TTC549 (cell line): ENCODE measurements at regions not wholly inside any gene's neighbourhood (a gene's known extent, or its start where the extent isn't known, plus 50 kb on each side); places are given as distances from the start of the nearest gene placed in this dataset.

Source experiments
- FAIRE-seq: peaks from 2 replicates; lab custom pipeline; 2012; peaks lifted over from hg19 to GRCh38; lab: Jason Lieb, UNC

DNA sequence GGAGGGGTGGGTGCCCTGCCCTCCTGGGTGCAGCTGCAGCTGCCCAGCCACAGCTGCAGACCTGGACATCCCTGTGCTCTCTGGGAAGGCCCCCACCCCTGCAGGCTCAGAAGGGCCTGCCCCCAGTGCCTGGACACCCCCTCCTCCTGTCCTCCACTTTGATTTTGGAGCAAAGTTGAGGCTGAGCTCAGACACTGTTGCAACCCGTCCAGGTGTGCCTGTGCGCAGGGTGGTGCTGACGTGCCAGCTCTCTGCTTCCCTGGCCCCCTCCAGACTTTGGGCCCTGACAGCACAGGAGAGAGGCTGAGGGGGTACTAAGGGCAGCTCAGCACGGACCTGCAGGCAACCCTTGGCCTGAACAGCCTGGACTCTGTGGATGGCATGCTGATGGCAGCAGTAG is 750.3 kb downstream of the ARAP2 start:
- no peak for FAIRE-seq

DNA sequence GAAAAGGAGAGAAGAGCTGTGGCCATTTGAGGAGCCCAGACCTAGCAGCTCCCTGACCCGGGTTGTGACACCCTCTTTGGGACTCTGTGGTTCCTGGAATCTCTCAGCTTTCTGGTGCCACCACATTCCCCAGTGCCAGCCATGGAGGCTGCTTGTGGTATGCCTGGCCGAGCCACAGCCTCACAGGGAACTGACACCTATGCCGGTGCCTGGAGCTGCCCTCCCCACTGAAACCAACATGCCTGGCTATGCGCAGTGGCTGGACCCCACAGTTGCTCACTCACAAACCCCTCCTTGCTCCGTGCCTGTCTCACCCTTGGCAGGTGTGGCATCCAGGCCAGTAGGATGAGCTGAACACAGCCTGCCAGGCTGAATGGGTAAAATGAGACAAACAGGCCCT is 749.4 kb downstream of the ARAP2 start:
- FAIRE-seq, result no peak

DNA sequence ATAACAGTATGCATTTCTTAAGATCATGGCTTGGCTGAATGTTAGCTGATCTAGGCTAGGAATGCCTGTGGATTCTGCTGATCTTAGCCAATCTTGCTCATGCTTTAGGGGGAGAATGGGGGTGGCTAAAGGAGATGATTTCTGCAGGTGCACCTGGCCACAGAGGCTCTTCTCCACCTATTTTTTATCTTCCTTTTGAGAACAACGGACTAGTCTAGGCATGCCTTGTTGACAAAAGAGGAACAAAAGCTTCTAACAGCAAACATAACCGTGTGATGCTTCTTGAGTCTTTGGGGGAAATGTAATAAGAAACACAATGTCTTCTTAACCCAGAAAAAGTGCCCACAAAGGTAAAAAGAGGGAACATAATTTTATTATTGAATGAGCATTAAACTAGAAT is 743.5 kb downstream of the ARAP2 start:
- FAIRE-seq, result no peak

DNA sequence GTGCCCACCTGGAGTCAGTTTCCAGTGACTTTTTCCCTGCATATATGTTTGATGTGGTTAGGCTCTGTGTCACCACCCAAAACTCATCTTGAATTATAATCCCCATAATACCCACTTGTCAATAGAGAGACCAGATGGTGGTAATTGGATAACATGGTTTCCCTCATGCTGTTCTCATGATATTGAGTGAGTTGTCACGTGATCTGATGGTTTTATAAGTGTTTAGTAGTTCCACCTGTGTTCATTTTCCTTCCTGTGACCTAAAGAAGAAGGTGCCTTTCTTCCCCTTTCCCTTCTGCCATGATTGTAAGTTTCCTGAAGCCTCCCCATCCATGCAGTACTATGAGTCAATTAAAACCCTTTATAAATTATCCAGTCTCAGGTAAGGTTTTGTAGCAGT is 740.9 kb downstream of the ARAP2 start:
- no peak for FAIRE-seq

DNA sequence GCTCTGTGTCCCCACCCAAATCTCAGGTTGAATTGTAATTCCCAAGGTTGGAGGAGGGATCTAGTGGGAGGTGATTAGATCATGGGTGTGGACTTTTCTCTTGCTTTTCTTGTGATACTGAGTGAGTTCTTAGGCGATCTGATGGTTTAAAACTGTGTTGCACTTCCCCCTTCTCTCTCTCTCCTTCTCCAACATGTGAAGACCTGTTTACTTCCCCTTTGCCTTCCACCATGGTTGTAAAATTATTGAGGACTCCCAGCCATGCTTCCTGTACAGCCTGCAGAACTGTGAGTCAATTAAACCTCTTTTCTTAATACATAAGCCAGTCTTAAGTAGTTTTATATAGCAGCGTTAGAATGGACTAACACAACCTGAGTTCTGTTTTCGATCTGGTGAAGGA is 738.2 kb downstream of the ARAP2 start:
- FAIRE-seq, result no peak

DNA sequence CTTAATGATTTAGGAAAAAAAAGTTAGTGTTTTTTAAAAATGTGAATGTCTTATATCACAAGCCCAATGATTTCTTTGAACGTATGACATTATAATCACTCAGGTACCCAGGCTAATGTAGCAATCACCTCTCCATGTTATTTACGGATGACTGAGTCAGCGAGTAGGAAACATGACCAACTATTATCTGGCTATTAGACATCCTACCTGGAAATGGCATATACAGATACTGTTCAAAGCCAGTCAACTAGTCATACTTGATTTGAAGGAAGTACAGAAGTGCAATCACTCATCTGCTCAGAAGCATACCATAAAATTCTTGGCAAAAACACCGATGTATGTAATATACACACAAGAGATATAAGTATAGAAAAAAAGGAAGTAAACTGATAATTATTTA is 732.5 kb downstream of the ARAP2 start:
- FAIRE-seq, result no peak

DNA sequence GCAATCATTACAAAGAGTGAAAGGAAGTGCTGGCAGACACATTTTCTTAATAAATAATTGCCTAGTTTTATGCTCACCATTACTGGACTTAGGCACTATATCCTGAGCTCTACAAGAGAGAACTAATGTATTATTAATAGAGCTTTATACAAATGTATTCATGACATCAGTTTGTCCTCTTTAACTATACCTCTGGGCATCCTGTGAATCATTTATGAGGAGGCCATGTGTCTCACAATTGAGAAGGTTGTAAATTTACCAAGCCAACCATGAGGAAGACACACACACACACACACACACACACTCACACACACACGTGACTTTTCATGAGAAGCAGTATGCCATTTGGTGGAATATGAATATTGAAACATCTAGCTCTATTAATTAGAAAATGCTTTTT is 728.2 kb downstream of the ARAP2 start:
- no peak for FAIRE-seq

DNA sequence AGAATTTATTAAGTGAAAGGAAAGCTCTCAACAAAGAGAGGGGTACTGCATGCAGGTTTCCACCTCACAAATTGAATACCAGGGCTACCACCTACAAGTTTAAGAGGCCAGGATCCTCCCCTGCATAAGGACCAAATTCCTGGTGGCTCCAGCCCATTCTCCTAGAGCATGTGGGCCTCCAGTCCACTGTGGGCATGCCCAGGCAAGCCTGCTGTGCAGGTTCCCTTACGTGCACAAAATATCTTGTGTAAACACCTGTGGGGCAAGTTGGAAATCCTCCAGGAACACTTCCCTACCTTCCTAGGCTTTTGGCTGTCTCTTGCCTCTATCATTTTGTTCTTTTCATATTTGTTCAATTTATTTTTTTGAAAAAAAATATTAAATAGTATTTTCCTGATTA is 724.3 kb downstream of the ARAP2 start:
- FAIRE-seq, result no peak

DNA sequence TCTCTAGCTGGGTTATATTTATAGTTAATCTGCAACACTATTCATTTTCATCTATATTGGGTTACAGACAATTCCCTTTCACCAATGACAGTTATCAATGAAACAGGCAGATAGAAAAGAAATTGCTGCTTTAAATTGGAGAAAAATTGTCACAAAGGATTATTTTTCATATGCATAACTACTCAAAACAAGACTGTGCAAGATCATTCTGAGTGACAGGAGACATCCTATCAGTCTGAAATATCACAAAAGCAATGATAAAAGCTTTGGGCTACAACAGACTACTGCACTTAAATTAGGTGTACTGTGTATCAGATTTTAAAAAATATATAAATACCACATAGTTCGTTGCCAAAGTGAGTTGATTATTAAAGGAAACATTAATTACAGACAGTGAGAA is 722.6 kb downstream of the ARAP2 start:
- no peak for FAIRE-seq

DNA sequence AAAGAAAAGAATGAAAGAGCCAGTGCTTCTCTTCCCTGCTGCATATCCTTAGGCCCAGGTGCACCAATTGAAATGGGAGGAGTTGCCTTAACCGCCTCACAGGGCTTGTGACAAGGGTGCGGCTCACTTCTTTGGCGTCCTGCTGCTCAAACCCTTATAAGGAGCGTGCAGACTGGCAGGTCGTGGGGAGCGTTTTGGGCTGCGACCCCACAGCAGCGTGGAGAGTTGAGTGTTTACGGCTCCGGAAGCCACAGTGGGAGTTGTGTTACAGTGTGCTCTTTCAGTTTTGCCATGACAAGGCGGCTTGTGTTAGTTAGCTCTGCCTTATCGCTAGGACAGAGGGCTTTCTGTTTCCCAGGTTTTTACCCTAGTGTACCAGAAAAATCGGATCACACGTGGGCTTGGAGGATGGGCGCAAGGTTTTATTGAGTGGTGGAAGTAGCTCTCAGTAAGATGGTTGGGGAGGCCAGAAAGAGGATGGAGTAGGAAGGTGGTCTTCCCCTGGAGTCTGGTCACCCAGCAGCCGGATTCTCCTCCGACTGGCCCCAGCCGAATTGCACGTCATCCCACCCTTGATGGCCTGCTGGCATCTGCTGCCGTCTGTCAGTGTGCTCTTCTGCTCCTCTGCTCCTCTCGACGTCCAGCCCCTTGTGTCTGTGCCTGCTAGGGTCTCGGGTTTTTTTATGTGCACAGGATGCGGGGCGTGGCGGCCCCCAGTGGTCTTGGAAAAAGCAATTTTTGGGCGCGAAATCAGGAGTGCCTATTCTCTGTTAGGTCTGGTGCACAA is 718.9 kb downstream of the ARAP2 start:
- no peak for FAIRE-seq

DNA sequence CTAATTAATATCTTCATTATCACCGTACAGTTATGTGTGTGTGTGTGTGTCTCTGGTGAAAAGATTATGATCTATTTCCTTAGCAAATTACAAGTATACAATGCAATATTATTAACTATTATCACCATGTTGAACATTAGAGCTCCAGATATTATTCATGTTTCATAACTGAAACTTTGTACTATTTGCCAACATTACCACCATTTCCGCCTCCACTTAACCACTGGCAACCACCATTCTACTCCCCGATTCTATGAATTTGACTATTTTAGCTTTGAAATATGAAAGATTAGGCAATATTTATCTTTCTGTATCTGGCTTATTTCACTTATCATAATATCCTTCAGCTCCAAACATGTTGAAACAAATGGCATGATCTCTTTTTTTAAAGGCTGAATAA is 717.9 kb downstream of the ARAP2 start:
- no peak for FAIRE-seq

DNA sequence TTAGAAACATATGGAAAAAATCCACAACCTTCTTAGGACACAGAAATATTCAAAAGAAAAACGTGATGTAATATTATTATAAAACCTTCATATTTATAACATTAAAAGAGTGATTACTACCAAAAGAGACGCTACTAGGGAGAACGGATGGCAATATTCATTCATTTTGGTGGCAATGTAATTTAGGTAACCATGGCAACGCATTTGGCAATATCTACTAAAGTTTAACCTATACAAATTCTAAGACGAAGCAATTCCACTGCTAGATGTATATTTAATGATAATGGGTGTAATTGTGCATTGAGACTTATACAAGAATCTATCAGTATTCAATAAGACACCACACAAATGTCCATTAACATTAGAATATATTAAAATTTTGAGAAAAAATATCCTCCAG is 709.4 kb downstream of the ARAP2 start:
- FAIRE-seq, result no peak

DNA sequence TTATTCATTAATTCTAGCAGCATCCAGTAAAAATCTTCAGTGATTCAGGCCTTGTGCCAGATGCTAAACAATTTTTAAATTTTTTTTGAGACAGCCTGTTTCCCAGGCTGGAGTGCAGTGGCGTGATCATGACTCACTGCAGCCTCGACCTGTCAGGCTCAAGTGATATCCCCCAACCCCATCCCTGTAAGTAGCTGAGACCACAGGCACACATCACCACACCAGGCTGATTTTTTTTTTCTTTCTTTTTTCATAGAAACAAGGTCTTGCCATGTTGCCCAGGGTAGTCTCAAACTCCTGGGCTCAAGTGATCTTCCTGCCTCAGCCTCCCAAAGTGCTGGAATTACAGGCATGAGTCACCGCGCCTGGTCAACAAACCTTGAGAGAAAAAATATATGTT is 705.5 kb downstream of the ARAP2 start:
- FAIRE-seq, result no peak

DNA sequence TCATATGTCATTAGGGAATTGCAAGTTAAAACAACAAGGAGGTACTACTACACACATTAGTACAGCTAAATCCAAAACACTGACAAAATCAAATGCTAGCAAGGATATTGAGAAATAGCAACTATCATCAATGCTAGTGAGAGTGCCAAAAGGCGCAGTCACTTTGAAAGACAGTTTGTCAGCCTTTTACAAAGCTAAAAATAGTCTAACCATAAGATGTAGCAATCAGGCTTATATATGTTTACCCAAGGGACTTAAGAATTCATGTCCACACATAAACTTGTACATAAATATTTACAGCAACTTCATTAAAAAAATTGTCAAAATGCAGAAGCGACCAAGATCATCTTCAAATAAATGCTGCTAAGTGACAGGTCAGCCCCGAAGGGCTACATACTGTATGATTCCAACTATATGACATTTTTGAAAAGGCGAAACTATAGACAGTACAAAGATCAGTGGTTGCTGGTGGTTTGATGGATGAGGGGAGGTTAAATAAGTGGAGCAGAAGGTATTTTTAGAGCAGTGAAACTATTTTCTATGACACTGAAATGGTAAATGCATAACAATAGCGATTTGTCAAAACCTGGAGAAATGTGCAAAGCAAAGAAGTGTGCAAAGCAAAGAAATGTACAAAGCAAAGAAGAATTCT is 704.8 kb downstream of the ARAP2 start:
- FAIRE-seq, result no peak

DNA sequence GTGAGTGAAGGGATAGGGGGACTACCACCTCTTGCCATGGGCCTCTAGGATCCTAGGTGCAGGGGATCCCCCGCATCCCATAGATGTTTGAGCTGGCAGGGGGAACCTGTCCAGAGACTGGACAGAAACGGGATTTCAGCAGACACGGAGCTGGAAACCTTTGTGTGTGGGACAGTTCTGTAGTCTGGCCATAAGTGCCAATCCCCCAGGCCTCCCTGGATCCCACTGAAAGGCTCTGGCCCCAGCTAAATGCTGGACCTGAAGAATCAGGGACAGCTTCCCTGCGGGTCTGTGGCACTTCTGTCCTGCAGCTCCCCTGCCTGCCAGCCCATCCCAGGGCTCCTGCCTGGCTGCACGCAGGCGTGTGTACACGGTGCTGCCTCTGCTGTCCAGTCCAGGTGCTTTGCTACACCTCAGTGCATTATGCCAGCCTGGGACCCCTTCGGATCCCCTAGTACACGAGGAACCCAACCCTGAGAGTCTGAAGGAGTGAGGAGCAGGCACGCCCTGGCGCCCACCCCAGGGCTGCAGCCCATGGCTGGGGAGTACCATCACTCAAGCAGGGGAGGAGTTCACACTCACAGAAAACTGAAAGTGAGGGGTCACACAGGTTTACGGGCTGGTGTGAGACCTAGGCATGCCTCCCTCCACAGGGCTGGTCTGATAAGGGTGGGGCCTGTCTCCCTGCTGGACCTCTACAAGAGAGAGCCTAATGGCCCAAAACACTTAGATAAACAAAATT is 703.0 kb downstream of the ARAP2 start:
- no peak for FAIRE-seq

DNA sequence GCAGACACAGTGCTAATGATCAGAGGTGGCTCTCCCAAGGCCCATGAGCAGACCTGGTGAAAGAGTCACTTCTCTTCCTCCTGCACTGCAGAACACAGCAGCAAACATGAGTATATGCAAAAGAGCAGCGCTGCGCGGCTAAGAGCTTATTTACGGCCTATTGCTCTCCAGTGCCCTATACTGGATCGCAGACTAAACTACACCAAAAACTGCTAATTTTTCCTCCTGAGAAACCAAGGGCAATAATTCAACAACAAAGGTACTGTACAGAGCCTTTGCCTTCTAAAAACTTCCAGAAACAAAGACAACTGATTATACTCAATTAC is 702.5 kb downstream of the ARAP2 start:
- FAIRE-seq, result no peak

DNA sequence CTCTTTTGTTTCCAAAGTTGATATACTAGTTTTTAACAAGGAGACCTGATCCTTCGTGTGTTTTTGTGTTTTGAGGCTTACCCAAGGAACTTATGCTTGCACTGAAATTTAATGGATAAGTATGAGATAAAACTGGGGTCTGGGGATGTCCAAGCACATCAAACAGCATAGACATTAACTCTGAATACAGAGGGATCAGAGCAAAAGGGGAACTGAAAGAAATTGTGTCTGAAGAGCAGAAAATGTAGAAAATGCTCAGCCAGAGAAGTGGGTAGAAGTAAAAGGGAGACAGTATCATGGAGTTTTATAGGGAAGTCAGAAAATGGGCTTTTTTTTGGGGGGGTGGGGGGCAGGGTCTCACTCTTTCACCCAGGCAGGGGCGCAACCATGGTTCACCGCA is 695.4 kb downstream of the ARAP2 start:
- no peak for FAIRE-seq

DNA sequence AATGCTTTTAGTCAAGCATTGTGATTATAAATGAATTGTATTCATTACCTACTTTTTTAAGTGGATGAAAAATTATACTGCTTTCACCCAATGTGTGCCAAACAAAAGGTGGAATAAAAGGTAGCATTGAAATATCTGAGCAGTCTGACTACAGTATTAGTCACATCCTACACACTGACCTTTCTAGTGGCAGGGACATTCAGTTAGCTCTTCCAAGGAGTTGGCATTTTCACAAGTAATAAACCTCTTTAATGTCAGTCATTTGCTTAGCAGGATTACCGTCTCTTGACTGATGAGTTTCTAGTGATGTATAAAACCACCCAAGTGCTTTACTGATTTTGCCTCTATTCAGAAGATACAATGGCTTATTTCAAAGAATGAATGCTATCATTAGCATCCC is 687.9 kb downstream of the ARAP2 start:
- FAIRE-seq, result no peak

DNA sequence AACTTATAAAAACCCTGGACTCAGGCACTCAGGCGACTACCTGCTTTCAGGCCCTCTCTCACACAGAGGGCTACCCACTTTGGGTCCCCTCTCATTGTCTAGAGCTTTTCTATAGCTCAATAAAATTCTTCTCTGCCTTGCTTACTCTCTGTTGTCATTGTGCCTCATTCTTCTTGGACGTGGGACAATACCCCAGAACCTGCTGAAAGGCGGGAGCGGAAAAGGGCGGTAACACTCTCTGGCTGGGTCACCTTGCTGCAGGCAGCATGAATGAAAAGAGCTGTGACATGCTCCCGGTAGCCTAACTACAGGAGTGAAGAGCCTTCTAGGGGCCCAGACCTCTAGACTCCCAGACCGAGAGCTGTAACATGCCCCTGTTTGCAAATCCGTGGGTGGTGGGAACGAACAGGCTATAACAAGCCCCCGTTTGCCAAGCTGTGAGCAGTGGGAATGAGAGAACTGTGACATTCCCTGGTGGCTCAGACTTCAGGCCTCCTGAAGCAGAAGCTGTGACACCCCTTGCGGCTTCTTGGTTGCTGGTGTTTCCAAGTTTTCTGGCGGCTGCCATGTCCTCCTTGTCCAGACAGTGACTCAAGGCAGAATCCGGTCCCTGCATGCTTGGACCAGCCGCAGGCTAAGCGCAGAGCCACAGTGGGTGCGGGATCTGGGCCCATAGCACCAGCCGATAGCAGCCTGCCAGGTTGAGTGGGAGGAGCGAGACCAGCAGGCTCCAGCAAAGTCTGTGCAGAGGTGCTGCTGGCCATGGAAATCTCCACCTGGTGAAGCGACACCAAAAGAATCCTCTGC is 684.6 kb downstream of the ARAP2 start:
- no peak for FAIRE-seq

DNA sequence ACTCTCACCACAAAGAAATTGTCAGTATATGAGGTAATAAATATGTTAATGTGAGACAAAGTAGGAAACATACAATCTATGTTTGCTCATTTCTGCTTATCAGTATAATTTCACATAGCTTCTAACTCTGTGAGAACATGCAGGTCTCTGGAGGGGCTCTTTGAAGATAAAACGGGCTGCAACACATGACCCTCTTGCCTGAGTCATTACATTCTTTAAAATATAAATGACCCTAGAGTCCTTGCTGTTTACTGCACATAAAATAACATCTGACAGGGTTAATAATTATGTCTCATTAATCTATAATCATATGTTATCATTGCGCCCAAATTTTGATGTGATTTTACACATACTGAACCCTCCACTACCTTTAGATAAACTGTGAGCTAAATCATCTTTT is 681.5 kb downstream of the ARAP2 start:
- no peak for FAIRE-seq

DNA sequence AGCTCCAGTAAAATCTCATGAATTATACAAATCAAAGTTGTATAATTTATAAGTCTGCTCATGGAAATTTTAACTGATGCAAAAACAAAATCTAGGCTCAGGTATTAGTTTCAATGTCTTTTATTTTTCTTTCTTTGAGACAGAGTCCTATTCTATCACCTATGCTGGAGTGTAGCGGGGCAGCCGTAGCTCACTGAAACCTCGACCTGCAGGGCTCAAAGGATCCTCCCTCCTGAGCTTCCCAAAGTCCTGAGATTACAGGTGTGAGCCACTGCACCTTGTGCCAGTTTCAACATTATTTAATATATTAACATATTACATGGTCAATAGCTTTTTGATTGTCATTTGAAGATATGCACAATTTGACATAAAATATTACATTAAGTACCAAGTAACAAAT is 678.7 kb downstream of the ARAP2 start:
- no peak for FAIRE-seq

DNA sequence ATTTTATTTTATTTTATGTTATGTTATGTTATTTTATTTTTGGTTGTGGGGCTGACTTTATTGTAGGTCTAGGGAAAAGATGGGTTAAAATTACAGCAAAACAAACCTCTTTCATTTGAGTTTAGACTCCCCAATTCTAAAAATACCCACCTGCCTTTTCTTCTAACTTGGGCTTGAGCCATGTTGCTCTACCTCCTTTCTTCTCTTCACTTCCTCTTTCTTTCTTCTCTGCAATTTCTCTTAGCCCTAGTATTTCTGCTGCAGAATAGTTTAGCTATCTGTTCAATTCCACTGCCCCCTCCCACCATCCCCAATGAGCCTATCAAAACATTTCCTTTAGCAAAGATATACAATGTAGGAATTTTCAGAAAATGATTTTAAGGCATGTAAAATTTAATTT is 653.3 kb downstream of the ARAP2 start:
- FAIRE-seq, result no peak

DNA sequence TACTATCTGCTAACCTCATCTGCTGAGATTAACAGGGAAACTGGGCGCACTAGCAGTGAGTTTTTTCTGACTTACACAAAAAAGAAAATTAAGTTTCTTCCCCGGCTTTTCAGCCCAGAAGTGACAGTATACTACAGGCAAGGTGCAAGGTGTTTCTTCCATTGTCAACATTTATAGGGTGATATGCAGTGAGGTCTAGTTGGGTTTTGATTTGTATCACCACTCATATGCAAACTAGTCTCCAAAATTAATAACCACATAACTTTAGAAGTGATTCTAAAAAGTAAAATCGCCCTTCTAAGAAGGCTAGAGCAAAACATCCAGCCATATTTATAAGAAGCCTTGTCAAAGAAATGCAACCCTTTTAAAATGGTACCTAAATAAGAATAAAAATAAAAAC is 640.1 kb downstream of the ARAP2 start:
- FAIRE-seq, result no peak
